ENCODE measurements at regions not wholly inside any gene's neighbourhood (a gene's known extent, or its start where the extent isn't known, plus 50 kb on each side); places are given as distances from the start of the nearest gene placed in this dataset.
"Not testable (repeated sequence)": the region's sequence is repeated elsewhere in the genome, so short reads cannot be mapped to it uniquely, and the experiment has no call there.

GRCh38 chr1:48084826-48085225 is 87.6 kb upstream of the TRABD2B start:
- no peak for DNase-seq (ENCODE audit: low read depth in 2 of 2)

GRCh38 chr1:48082271-48082962 is 85.2 kb upstream of the TRABD2B start:
- no peak for DNase-seq (ENCODE audit: low read depth in 2 of 2)

DNA sequence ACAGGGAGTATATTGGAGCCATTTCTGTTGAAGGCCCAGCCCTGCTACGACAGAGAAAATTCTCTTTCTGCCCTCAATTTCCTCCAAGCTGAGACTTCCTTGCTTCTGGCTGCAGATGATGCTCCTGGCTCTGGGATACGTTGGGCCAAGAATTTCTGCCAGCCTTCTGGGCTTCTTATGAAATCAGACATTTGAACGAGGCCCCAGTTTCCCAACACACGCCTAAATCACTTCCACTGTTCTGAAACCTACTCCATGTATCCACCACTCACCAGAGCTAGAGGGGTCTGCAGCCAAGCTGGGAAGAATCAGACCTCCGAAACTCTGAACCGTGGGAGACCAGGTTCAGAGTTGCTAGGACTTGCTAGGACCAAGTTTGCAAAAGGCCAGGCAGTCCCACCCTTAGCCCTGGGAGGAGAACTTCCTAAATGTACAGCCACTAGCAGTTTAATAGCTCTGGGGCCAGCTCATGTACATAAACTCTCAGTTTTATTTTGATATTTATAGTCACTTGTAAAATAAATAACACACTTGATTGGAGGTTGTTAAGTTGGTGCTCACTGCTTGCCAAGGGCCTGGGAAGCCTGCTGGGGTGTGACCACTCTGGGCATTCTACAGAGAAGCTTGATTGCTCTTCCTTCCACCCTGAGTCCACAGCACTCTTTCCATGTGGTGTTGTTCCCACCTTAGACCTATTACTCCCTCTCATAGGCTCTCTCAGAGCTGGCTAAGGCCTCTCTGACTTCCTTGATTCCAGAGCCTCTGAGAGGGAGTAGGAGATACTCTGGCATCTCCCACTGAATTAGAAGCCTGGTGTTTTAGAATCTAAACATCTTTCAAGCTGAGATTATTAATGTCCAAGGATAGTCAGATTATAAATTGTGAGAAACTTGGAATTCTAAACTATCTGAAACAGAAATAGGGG is 83.4 kb upstream of the TRABD2B start:
- DNase-seq (ENCODE audit: low read depth in 2 of 2), result no peak

DNA sequence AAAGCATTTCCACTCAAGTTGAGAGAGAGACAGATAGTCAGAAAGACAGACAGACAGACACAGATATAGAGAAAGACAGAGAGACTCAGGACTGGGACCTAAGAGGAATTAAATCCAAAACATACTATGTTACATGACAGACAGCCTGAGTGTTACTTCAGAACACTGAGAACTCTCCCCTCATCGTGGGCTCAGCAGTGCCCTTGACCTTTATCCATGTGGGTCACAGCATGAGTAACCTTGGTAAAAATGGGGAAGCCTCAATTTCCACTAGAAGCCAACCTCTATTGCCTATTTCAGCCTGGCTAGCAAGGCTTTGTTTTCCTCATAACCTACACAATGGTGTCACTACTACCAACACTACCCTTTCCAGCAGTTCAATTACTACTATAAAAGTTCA is 81.9 kb upstream of the TRABD2B start:
- no peak for DNase-seq (ENCODE audit: low read depth in 2 of 2)

DNA sequence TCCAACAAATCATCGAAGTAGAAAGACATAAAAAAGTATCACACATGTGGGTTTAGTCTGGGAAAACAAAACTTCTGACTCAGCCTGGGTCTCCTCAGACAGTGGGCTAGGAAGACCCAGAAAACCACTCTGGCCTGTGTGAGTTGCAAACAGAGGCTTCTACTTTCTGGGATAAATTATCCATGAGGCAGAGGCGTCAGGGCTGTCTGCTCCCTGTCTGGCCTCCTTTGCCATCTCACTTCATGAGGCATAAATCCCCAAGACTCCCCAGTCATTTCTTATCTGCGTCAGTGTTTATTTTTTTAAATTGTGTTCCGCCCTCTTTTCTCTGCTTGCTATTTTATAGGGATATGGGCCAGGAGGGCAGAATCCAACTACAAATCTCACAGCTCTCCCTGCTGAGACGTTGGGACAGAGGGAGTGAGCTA is 80.6 kb upstream of the TRABD2B start:
- DNase-seq (ENCODE audit: low read depth in 2 of 2), result no peak

DNA sequence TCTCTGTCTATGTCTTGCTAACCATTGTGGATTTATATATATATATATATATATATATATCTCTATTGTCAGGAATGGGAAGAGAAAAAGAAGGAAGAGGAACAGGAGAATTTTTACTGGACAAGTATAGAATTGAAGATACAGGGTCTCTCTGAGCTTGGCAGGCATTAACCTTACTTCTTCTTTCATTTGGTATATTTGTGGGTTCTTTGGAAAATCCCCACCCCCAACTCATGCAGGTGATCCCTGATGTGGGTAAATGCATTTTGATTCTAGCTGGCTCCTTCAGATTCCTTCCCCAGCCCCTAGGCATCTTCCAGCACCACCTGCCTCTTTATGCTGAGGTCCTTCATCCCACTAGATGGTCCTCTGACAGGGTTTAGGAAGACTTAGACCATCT is 78.8 kb upstream of the TRABD2B start:
- DNase-seq (ENCODE audit: low read depth in 2 of 2), result no peak

DNA sequence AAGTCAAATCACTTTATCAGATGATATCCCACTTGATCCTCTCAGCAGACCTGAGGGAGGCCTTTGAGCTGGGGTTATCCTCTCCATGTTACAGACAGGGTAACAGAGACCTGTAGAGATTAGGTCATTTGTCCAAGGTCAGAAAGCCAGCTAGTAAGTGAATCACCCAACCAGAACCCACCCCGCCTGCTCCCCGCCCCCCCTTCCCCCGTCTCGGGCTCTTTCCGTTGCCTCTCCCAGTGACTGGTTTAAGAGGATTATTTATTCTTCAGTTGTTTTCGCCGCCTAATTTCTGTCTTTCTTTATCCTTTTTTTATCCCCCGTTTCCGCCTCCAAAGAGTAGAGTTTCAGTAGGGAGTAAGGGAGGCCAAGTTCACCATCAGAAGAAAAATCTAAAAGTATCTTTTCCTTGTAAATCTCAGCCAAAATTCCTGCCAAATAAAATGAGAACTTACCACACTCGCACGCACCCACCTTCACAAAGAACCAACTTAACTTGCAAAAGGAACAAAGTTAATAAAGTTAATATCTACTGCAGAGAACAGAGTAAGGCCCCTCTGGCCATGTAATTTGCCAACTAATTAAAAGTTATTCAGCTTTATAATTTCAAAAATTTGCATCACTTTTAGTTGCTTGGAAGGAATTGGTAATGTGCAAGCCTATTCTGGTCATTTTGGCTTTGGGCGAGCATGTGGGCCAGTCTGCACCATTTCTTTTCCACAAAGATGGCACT is 76.8 kb upstream of the TRABD2B start:
- DNase-seq (ENCODE audit: low read depth in 2 of 2), result no peak

GRCh38 chr1:48071513-48071912 is 74.3 kb upstream of the TRABD2B start:
- no peak for DNase-seq (ENCODE audit: low read depth in 2 of 2)

DNA sequence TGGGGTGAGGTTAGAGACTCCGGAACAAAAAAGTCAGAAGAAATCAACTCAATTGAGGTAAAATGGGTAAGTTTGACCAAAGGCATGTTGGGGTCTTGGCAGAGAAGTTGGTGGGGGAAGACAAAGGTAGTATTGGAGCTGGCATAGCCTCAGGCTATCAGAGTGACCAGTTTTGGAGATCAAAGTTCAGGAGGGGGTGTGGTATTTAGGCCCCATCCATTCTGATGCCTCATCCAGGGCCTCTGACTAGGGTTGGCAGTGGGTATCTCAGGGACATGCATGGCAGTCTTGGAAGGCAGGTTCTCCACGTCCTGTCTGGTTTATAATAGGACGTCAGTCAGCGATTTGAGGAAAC is 73.2 kb upstream of the TRABD2B start:
- DNase-seq (ENCODE audit: low read depth in 2 of 2), result no peak

DNA sequence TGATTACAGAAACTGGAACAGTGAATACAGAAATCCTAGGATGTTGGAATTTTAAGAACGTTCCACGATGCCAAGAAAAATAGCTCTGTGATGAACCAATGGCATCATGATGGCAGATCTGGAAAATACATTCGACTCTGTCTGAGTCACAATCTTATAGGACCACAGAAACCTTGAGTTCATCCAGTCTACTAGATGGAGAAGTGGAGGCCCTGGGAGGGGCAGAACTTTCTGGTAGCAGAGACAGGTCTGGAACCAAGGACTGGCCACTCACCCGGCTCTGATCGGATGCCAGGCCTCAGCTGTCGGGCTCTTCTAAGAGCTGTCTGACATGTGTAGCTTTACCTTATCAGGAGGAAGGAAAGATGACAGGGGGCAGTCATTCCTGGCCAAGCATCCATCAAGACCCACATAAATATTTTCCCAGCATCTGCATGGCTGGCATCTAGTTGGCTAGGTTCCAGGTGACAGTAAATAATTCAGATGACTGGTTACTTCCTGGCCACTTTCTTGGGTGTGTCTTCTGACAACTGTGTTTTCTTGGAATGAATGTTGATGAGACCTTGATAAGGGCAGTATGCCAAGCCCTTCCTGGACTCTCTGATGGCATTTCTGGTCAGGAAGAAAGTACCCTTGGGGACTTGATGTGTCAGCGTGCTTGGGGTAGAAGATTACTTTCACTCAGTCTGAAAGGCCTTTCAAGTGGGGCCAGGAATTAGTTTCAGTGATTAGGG is 72.6 kb upstream of the TRABD2B start:
- DNase-seq (ENCODE audit: low read depth in 2 of 2), result no peak

GRCh38 chr1:48068206-48068605 is 71.0 kb upstream of the TRABD2B start:
- DNase-seq (ENCODE audit: low read depth in 2 of 2), result no peak

- DNase-seq (ENCODE audit: low read depth in 2 of 2), result no peak
Observed at GRCh38 chr1:48066936-48067335, 69.8 kb upstream of the TRABD2B start.

DNA sequence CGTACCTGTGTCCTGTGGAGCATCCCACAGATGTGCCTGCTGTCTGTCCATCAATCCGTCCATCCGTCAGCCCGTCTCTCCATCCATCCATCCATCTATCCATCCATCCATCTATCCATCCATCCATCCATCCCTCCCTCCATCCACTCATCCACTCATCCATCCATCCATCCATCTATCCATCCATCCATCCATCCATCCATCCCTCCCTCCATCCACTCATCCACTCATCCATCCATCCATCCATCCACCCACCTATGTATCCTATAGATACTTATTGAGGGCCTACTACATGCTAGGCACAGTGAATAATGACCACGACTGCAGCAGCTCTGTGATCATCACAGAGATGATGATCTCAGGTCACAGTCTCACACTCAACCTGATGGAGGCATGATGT is 67.5 kb upstream of the TRABD2B start:
- DNase-seq (ENCODE audit: low read depth in 2 of 2), result not testable (repeated sequence)

DNA sequence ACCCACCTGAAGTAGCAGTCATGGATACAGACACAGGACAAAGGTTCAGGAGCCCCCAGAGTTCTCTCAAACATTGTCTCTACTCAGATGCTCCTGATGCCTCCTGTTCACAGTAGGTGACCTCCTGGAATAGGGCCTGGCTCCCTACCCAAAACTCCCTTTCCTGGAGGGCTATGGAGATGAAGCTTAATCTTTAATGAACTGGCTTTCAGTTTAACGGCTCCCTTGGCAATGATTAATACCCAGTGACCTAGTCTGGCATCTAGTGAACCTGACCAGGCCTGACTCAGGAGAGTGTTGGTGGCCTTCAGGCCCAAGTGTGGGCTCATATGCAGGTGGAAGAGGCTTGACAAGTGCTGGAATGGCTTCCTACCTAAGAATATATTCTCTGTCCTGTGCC is 65.2 kb upstream of the TRABD2B start:
- DNase-seq (ENCODE audit: low read depth in 2 of 2), result no peak

- peak; percentile 3 to 8 for DNase-seq (ENCODE audit: low read depth in 2 of 2)
Observed at GRCh38 chr1:48061162-48062136, 64.3 kb upstream of the TRABD2B start.

DNA sequence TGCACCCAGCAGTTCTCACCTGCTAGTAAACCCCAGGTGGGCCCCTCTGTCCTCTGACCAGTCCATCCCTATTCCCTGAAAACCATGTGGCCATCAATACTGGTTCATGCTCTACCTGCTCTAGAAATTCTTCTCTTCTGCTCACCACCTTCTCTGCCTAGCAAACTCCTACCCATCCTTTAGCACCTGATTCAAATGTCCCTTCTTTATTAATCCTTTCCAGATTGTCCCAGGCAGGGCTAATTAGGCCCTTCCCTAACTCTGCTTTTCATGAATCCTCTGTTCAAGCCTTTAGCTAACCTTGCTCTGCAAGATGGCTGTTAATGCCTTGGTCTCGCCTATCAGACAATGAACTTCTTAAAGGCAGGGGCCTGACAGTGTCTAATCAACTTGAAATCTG is 62.1 kb upstream of the TRABD2B start:
- DNase-seq (ENCODE audit: low read depth in 2 of 2), result no peak

- no peak for DNase-seq (ENCODE audit: low read depth in 2 of 2)
Observed at GRCh38 chr1:48058135-48059025, 61.2 kb upstream of the TRABD2B start.

- DNase-seq (ENCODE audit: low read depth in 2 of 2), result no peak
Observed at GRCh38 chr1:48057249-48057648, 60.1 kb upstream of the TRABD2B start.

Measured in stimulated activated CD4-positive, alpha-beta T cell treated with anti-CD3 and anti-CD28 coated beads, Interleukin-4, amount 100 ng/mL, for 48 hours (primary cell).